IMR-90 (cell line): ENCODE measurements at regions not wholly inside any gene's neighbourhood (a gene's known extent, or its start where the extent isn't known, plus 50 kb on each side); places are given as distances from the start of the nearest gene placed in this dataset.

Experiments
- BHLHE40 ChIP-seq: fragments of 150-350 bp; IDR thresholded peaks from 2 replicates; pipeline ENCODE4 v1.6.1; 2016; ENCODE audit warnings: mild to moderate bottlenecking, low read depth, low read length
- MAFK ChIP-seq: IDR thresholded peaks from 2 replicates; pipeline ENCODE4 v1.6.1; 2012; ENCODE audit warnings: low read depth, low read length, improper control_type of control experiment
- POLR2A ChIP-seq: IDR thresholded peaks from 2 replicates; pipeline ENCODE4 v1.6.1; 2012; ENCODE audit warnings: mild to moderate bottlenecking, low read depth, low read length
- TF ChIP-seq, protein P1 (sequence below): conservative IDR thresholded peaks from 2 replicates; pipeline ENCODE4 v1.5.1; 2012; ENCODE audit warnings: mild to moderate bottlenecking, low read depth, low read length, improper control_type of control experiment

DNA sequence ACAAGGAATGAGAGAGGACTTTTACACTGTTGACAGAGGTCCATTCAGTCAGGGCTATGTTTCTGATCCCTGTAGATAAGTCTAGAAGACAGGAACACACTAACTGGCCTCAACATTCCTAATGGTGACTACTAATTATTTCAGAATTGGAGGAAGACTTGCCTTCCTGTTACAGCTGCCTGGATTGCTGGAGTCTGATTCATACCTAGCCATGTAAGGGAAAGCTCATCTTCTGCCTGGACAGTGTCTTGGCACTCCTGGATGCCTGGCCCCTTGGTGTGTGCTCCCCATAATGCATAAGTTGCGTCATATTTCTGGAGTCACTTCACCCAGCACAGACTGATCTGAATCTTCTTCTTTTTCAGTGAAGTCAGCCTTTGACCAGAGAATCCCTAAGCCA lies 326.0 kb upstream of the RUNX1 start:
- no peak for TF ChIP-seq POLR2A
- TF ChIP-seq, protein P1, sequence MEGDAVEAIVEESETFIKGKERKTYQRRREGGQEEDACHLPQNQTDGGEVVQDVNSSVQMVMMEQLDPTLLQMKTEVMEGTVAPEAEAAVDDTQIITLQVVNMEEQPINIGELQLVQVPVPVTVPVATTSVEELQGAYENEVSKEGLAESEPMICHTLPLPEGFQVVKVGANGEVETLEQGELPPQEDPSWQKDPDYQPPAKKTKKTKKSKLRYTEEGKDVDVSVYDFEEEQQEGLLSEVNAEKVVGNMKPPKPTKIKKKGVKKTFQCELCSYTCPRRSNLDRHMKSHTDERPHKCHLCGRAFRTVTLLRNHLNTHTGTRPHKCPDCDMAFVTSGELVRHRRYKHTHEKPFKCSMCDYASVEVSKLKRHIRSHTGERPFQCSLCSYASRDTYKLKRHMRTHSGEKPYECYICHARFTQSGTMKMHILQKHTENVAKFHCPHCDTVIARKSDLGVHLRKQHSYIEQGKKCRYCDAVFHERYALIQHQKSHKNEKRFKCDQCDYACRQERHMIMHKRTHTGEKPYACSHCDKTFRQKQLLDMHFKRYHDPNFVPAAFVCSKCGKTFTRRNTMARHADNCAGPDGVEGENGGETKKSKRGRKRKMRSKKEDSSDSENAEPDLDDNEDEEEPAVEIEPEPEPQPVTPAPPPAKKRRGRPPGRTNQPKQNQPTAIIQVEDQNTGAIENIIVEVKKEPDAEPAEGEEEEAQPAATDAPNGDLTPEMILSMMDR, result no peak
- no peak for TF ChIP-seq BHLHE40
- TF ChIP-seq MAFK, result no peak
